ENCODE measurements at regions not wholly inside any gene's neighbourhood (a gene's known extent, or its start where the extent isn't known, plus 50 kb on each side); places are given as distances from the start of the nearest gene placed in this dataset.

DNA sequence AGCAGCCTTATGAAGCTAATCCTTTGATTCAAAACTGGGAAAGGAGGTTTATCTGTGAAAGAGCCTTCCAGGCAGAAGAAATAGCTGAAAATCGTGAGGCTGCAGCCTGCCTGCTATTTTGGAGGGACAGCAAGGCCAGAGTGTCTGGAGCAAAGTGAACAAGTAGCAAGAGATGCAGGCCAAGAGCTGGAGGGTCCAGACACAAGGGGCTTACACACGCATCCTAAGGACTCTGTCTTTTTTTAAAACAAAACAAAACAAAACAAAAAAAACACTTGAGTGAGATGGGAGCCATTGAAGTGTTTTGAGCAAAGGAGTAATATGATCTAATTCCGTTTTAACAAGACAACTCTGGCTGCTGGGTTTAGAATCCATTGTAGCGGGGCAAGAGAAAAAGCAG lies 76.4 kb upstream of the BCAT1 start:
- TF ChIP-seq CTCF (IDR thresholded peaks at IDR 0.05) (no peak), POLR2A (IDR thresholded peaks at IDR 0.05) (no peak)
